ENCODE measurements at regions not wholly inside any gene's neighbourhood (a gene's known extent, or its start where the extent isn't known, plus 50 kb on each side); places are given as distances from the start of the nearest gene placed in this dataset.

GRCh38 chr10:105785721-105786120 is 1144.6 kb downstream of the SORCS3 start:
- Histone ChIP-seq H3K9me3 (replicated peaks; ENCODE audit: control insufficient read depth, insufficient read depth, low read length) (peaks cover 5% of the 10 kb centered on the region), H2AFZ (ENCODE audit: low read depth, low read length) (no peak overlapping the region), H3K36me3 (ENCODE audit: control insufficient read depth in 2 of 2, extremely low read depth in 1 of 2, insufficient read depth in 2 of 2, low read length in 2 of 2) (no peaks in the 10 kb centered on the region), H3K4me2 (ENCODE audit: insufficient read depth, low read length) (no peak overlapping the region), H3K27ac (ENCODE audit: insufficient read depth, low read depth, low read length) (no peak overlapping the region), H3K4me3 (replicated peaks in 1 of 3; ENCODE audit: insufficient read depth in 1 of 3, low read depth in 1 of 3, low read length in 3 of 3) (no peak overlapping the region), H3K27me3 (ENCODE audit: control insufficient read depth in 2 of 2, insufficient read depth in 2 of 2, low read length in 2 of 2) (no peaks in the 10 kb centered on the region), H3K9ac (replicated peaks; ENCODE audit: extremely low read depth, insufficient read depth, low read length) (no peak overlapping the region), H3K79me2 (ENCODE audit: control insufficient read depth, insufficient read depth, low read length) (no peaks in the 10 kb centered on the region), H4K20me1 (replicated peaks; ENCODE audit: control insufficient read depth, extremely low read depth, insufficient read depth, low read length) (no peaks in the 10 kb centered on the region), H3K9me1 (replicated peaks; ENCODE audit: control insufficient read depth, extremely low read depth, insufficient read depth, low read length) (no peaks in the 10 kb centered on the region), H3K4me1 (ENCODE audit: control insufficient read depth, extremely low read depth, insufficient read depth, low read length) (no peaks in the 10 kb centered on the region)
- intact Hi-C loops (cut with micrococcal nuclease) (no loop called here), dilution Hi-C loops (cut with MboI; ENCODE audit: extremely low pct_ligation_motif_present, low sequenced_read_pairs) (no loop called here)
- POLR2A ChIA-PET, result no interaction called here
- CTCF ChIA-PET, result no interaction called here
- BruUV-seq (replicated peaks), result no TSS peak
- TF ChIP-seq EZH2 (IDR thresholded peaks at IDR 0.05; ENCODE audit: borderline replicate concordance, low read depth, low read length, severe bottlenecking) (no peak), CTCF (IDR thresholded peaks at IDR 0.05; ENCODE audit: extremely low read depth in 1 of 2, insufficient read depth in 1 of 2, low read depth in 1 of 2, low read length in 2 of 2) (no peak), FOS (IDR thresholded peaks at IDR 0.05; ENCODE audit: borderline replicate concordance, insufficient read depth, low read length) (no peak), GATA2 (IDR thresholded peaks at IDR 0.05; ENCODE audit: insufficient read depth, insufficient read length, low read depth, low read length) (no peak), MYC (IDR thresholded peaks at IDR 0.05; ENCODE audit: low read depth, low read length) (no peak), JUN (IDR thresholded peaks at IDR 0.05; ENCODE audit: borderline replicate concordance, insufficient read depth, insufficient read length, low read depth) (no peak), POLR2AphosphoS5 (IDR thresholded peaks at IDR 0.05; ENCODE audit: insufficient read depth, low read depth, low read length) (no peak), POLR2A (IDR thresholded peaks at IDR 0.05; ENCODE audit: low read depth, low read length) (no peak), MAX (IDR thresholded peaks at IDR 0.05; ENCODE audit: insufficient read depth, insufficient read length) (no peak)
- DNase-seq (ENCODE audit: low read depth, low spot score), result no peak
- FAIRE-seq, result no peak

All from endothelial cell of umbilical vein (primary cell).